NCI-H526 (cell line): ENCODE measurements at regions not wholly inside any gene's neighbourhood (a gene's known extent, or its start where the extent isn't known, plus 50 kb on each side); places are given as distances from the start of the nearest gene placed in this dataset.
A peak's percentile ranks its signal among the peaks of the same experiment; 100 is the strongest.

Experiments used
- DNase-seq, 2 experiments: peaks; one replicate each; lab custom pipeline; 2025; lab: John Stamatoyannopoulos, UW

GRCh38 chr11:28529540-28530410 lies 421.6 kb downstream of the METTL15 start:
- peak; percentile 26 to 67 for DNase-seq

GRCh38 chr11:28529046-28529445 lies 420.9 kb downstream of the METTL15 start:
- DNase-seq: no peak

GRCh38 chr11:28528217-28528616 lies 420.0 kb downstream of the METTL15 start:
- no peak for DNase-seq

GRCh38 chr11:28526406-28526751 lies 418.2 kb downstream of the METTL15 start:
- no peak for DNase-seq

- no peak for DNase-seq
Observed at GRCh38 chr11:28525636-28526405, 417.6 kb downstream of the METTL15 start.

- no peak for DNase-seq
Observed at GRCh38 chr11:28524098-28524497, 415.9 kb downstream of the METTL15 start.

GRCh38 chr11:28521075-28521474 lies 412.9 kb downstream of the METTL15 start:
- no peak for DNase-seq

GRCh38 chr11:28520291-28520690 lies 412.1 kb downstream of the METTL15 start:
- no peak for DNase-seq

GRCh38 chr11:28518825-28519224 lies 410.6 kb downstream of the METTL15 start:
- DNase-seq: no peak

GRCh38 chr11:28517621-28518020 lies 409.4 kb downstream of the METTL15 start:
- no peak for DNase-seq

- no peak for DNase-seq
Observed at GRCh38 chr11:28514391-28514790, 406.2 kb downstream of the METTL15 start.

GRCh38 chr11:28512143-28512756 lies 404.1 kb downstream of the METTL15 start:
- no peak for DNase-seq

- DNase-seq: no peak
Observed at GRCh38 chr11:28505232-28505631, 397.0 kb downstream of the METTL15 start.

GRCh38 chr11:28504555-28505110 lies 396.4 kb downstream of the METTL15 start:
- no peak for DNase-seq

- DNase-seq: no peak
Observed at GRCh38 chr11:28495333-28495732, 387.1 kb downstream of the METTL15 start.

GRCh38 chr11:28491431-28491830 lies 383.2 kb downstream of the METTL15 start:
- DNase-seq: no peak

GRCh38 chr11:28490773-28491382 lies 382.7 kb downstream of the METTL15 start:
- no peak for DNase-seq

GRCh38 chr11:28488336-28488735 lies 380.1 kb downstream of the METTL15 start:
- peak; percentile 2 to 20 for DNase-seq

GRCh38 chr11:28483072-28483867 lies 375.1 kb downstream of the METTL15 start:
- no peak for DNase-seq

GRCh38 chr11:28482666-28483065 lies 374.5 kb downstream of the METTL15 start:
- peak; percentile 77 to 79 for DNase-seq
